ENCODE measurements at regions not wholly inside any gene's neighbourhood (a gene's known extent, or its start where the extent isn't known, plus 50 kb on each side); places are given as distances from the start of the nearest gene placed in this dataset.

- TF ChIP-seq POLR2A (IDR thresholded peaks at IDR 0.05) (no peak), CTCF (IDR thresholded peaks at IDR 0.05) (no peak), POLR2AphosphoS5 (IDR thresholded peaks at IDR 0.05) (no peak)
Measured at GRCh38 chr13:111868716-111869115, 198.2 kb upstream of the SOX1 start.

Measured in gastroesophageal sphincter (tissue), 3 donors.